K562 (cell line): ENCODE measurements at regions not wholly inside any gene's neighbourhood (a gene's known extent, or its start where the extent isn't known, plus 50 kb on each side); places are given as distances from the start of the nearest gene placed in this dataset.

ENCODE experiments used
- ATAC-seq: fragments of 200-7000 bp; cut with Tn5 transposase; 3 replicates; pipeline ENCODE4 v1.9.1; 2020; ENCODE audit warnings: moderate library complexity
- BruUV-seq: library from RNA; stranded (reverse); fragments of 400-500 nt; replicated peaks from 2 replicates; lab custom pipeline; 2021; lab: Mats Ljungman, UMichigan
- CTCF ChIA-PET: fragments of 300-600 bp; formaldehyde crosslinking; extraction: SDS; loops from one replicate; lab custom pipeline; 2021; ENCODE audit warnings: low intra/inter-chr PET ratio; lab: Yijun Ruan, JAX
- POLR2A ChIA-PET: fragments of 300-600, 350-650 bp; sonication (Branson Sonifier 250); formaldehyde crosslinking; extraction: SDS; loops from one replicate; lab custom pipeline; 2021; ENCODE audit warnings: antibody characterized with exemption, inconsistent platforms; lab: Yijun Ruan, JAX
- DNase-seq, 4 experiments: peaks; one replicate each; pipeline versions ENCODE4 v3.0.0 to v3.0.0-alpha.2; 2011 to 2018; ENCODE audit warnings: low spot score in 3 of 4, mixed read lengths in 3 of 4; ENCODE audit errors: extremely low read depth in 1 of 4
- FAIRE-seq: peaks from 2 replicates; lab custom pipeline; 2011; peaks lifted over from hg19 to GRCh38; lab: Jason Lieb, UNC
- H2AFZ ChIP-seq: 2 replicates; pipeline ENCODE4 v1.6.0; 2011; ENCODE audit warnings: low read depth, low read length, control low read depth, inconsistent platforms
- H3K27ac ChIP-seq: fragments of 200-600 bp; 3 replicates; pipeline ENCODE4 v1.8.0; 2011; ENCODE audit warnings: low read depth, mild to moderate bottlenecking, control low read depth, inconsistent platforms, low read length, moderate library complexity, mixed read lengths; ENCODE audit errors: extremely low read depth
- H3K27me3 ChIP-seq, 2 experiments: fragments of 300-600 bp in 1 of 2; 2 replicates in 1 of 2; 3 replicates in 1 of 2; pipeline versions ENCODE4 v1.6.0 to v1.8.0; 2011; ENCODE audit warnings: inconsistent platforms in 2 of 2, low read length in 2 of 2, mild to moderate bottlenecking in 1 of 2, mixed read lengths in 1 of 2, moderate library complexity in 1 of 2; ENCODE audit not compliant: control insufficient read depth in 2 of 2, insufficient read depth in 2 of 2
- H3K36me3 ChIP-seq: fragments of 300-600 bp; 3 replicates; pipeline ENCODE4 v1.8.0; 2011; ENCODE audit warnings: mild to moderate bottlenecking, low read length, inconsistent platforms; ENCODE audit not compliant: control insufficient read depth, insufficient read depth
- H3K4me1 ChIP-seq, 2 experiments: fragments of 200-600 bp in 1 of 2; replicated peaks in 1 of 2; 2 replicates in 1 of 2; 3 replicates in 1 of 2; pipeline versions ENCODE4 v1.5.1 to v1.8.0; 2011; ENCODE audit warnings: inconsistent platforms in 2 of 2, low read length in 2 of 2, mild to moderate bottlenecking in 1 of 2, mixed read lengths in 1 of 2, moderate library complexity in 1 of 2; ENCODE audit not compliant: control insufficient read depth in 2 of 2, insufficient read depth in 2 of 2
- H3K4me2 ChIP-seq: 2 replicates; pipeline ENCODE4 v1.6.1; 2011; ENCODE audit warnings: low read length, control low read depth, inconsistent platforms, mixed read lengths; ENCODE audit not compliant: insufficient read depth
- H3K4me3 ChIP-seq: fragments of 200-600 bp; sonication (generic), shearing (Covaris generic); 2 replicates; pipeline ENCODE4 v1.5.1; 2016; ENCODE audit warnings: control low read depth, inconsistent platforms
- H3K79me2 ChIP-seq: fragments of 200-600 bp; 3 replicates; pipeline ENCODE4 v1.8.0; 2011; ENCODE audit warnings: low read length, inconsistent platforms; ENCODE audit not compliant: control insufficient read depth, insufficient read depth
- H3K9ac ChIP-seq, 2 experiments: 2 replicates each; pipeline versions ENCODE4 v1.6.0 to v1.6.1; 2011; ENCODE audit warnings: low read depth in 2 of 2, low read length in 2 of 2, control low read depth in 1 of 2, inconsistent platforms in 1 of 2, mild to moderate bottlenecking in 1 of 2, mixed read lengths in 1 of 2; ENCODE audit not compliant: insufficient read depth in 1 of 2
- H3K9me1 ChIP-seq: one replicate; pipeline ENCODE4 v1.6.0; 2011; ENCODE audit warnings: inconsistent platforms, mild to moderate bottlenecking, low read length, moderate library complexity; ENCODE audit not compliant: control insufficient read depth, insufficient read depth
- H3K9me3 ChIP-seq: replicated peaks from 2 replicates; pipeline ENCODE4 v1.5.1; 2011; ENCODE audit warnings: low read depth, low read length, inconsistent platforms; ENCODE audit not compliant: control insufficient read depth, insufficient read depth
- H4K20me1 ChIP-seq: replicated peaks from 2 replicates; pipeline ENCODE4 v1.6.1; 2011; ENCODE audit warnings: low read length, inconsistent platforms, mixed read lengths; ENCODE audit not compliant: control insufficient read depth, insufficient read depth
- ELF1 ChIP-seq: fragments of 200-800 bp; sonication (Bioruptor generic); IDR thresholded peaks from 2 replicates; pipeline ENCODE4 v1.6.1; 2016; ENCODE audit warnings: missing genetic modification characterization, missing compliant biosample characterization
- ZNF57 ChIP-seq: fragments of 450-650 bp; formaldehyde crosslinking; IDR thresholded peaks from 2 replicates; pipeline ENCODE4 v1.4.0; 2020; ENCODE audit warnings: mild to moderate bottlenecking, moderate library complexity
- ZNF79 ChIP-seq: fragments of 250-450 bp; sonication (Bioruptor Pico); IDR thresholded peaks from 2 replicates; pipeline ENCODE4 v1.4.0; 2020; ENCODE audit warnings: low read depth, mild to moderate bottlenecking, moderate library complexity
- WGBS: fragments of 100-300 bp; shearing (Covaris generic); methylation state at CpG from one replicate; pipeline ENCODE4 v1.1.6; 2016; ENCODE audit warnings: low coverage, mixed read lengths; ENCODE audit not compliant: insufficient coverage; ENCODE audit errors: missing lambda C conversion rate; 5-methylcytosine and 5-hydroxymethylcytosine counted together
- in situ Hi-C: fragments of 300-500 bp; cut with MboI; formaldehyde crosslinking; loops from 4 replicates; pipeline ENCODE4 v1.15.0; 2018; ENCODE audit warnings: inconsistent platforms, mixed read lengths
- intact Hi-C: fragments of 100-400 bp; cut with micrococcal nuclease; formaldehyde crosslinking; loops from 2 replicates; pipeline ENCODE4 v1.14.2; 2022

GRCh38 chr4:181753207-181753606 lies 490.0 kb upstream of the TENM3 start:
- Histone ChIP-seq H3K9me3 (no peaks in the 10 kb centered on the region), H3K4me1 (no peaks in the 10 kb centered on the region), H3K27ac (no peak overlapping the region), H3K4me2 (no peak overlapping the region), H3K79me2 (no peaks in the 10 kb centered on the region), H2AFZ (no peak overlapping the region), H3K27me3 (no peaks in the 10 kb centered on the region), H4K20me1 (no peaks in the 10 kb centered on the region), H3K9me1 (no peaks in the 10 kb centered on the region), H3K9ac (no peak overlapping the region), H3K36me3 (no peaks in the 10 kb centered on the region), H3K4me3 (no peak overlapping the region)
- BruUV-seq: no TSS peak
- in situ Hi-C loops: no loop called here
- ATAC-seq: no peak
- WGBS: 4% methylated on average over 4 of the region's 4 CpGs
- POLR2A ChIA-PET: no interaction called here
- intact Hi-C loops: no loop called here
- TF ChIP-seq ZNF79 (no peak), ZNF57 (CRISPR knock-in tag) (no peak)
- FAIRE-seq: no peak
- CTCF ChIA-PET: no interaction called here
- no peak for DNase-seq

GRCh38 chr4:181755846-181756245 lies 487.4 kb upstream of the TENM3 start:
- no peak overlapping the region for H2AFZ ChIP-seq
- H3K4me3 ChIP-seq: no peak overlapping the region
- 0% methylated on average over 5 of the region's 5 CpGs for WGBS
- no peaks in the 10 kb centered on the region for H3K79me2 ChIP-seq
- ATAC-seq: no peak
- no peak for DNase-seq
- no peak for TF ChIP-seq ELF1 (tag)
- intact Hi-C loops (no loop called here), in situ Hi-C loops (no loop called here)
- H3K4me1 ChIP-seq: no peaks in the 10 kb centered on the region
- no TSS peak for BruUV-seq
- no peak for FAIRE-seq
- POLR2A ChIA-PET: no interaction called here
- H3K27ac ChIP-seq: no peak overlapping the region
- no peak overlapping the region for H3K4me2 ChIP-seq
- no peaks in the 10 kb centered on the region for H3K9me3 ChIP-seq
- no peaks in the 10 kb centered on the region for H3K9me1 ChIP-seq
- CTCF ChIA-PET: no interaction called here
- H3K36me3 ChIP-seq: no peaks in the 10 kb centered on the region
- H4K20me1 ChIP-seq: no peaks in the 10 kb centered on the region
- H3K27me3 ChIP-seq: no peaks in the 10 kb centered on the region
- H3K9ac ChIP-seq: no peak overlapping the region
